K562 (cell line): ENCODE measurements at regions not wholly inside any gene's neighbourhood (a gene's known extent, or its start where the extent isn't known, plus 50 kb on each side); places are given as distances from the start of the nearest gene placed in this dataset.
A peak's percentile ranks its signal among the peaks of the same experiment; 100 is the strongest.

Experiments used
- AFF4 ChIP-seq: sonication (generic); formaldehyde crosslinking; IDR thresholded peaks from 2 replicates; pipeline ENCODE4 v1.8.0; 2023; ENCODE audit warnings: mild to moderate bottlenecking, missing genetic modification reagents
- ARID2 ChIP-seq: fragments of 450-650 bp; IDR thresholded peaks from 2 replicates; pipeline ENCODE4 v1.6.1; 2017; ENCODE audit warnings: antibody characterized with exemption, mild to moderate bottlenecking
- ASH1L ChIP-seq: fragments of 450-650 bp; IDR thresholded peaks from 2 replicates; pipeline ENCODE4 v1.6.1; 2018; ENCODE audit warnings: borderline replicate concordance, mild to moderate bottlenecking, low read depth; ENCODE audit not compliant: partially characterized antibody
- ETS2 ChIP-seq: IDR thresholded peaks from 2 replicates; pipeline ENCODE4 v1.6.1; 2016; ENCODE audit warnings: borderline replicate concordance, missing genetic modification characterization, mild to moderate bottlenecking, moderate library complexity, missing compliant biosample characterization; ENCODE audit not compliant: poor library complexity, severe bottlenecking
- L3MBTL2 ChIP-seq: fragments of 450-650 bp; IDR thresholded peaks from 2 replicates; pipeline ENCODE4 v1.6.1; 2016; ENCODE audit warnings: mild to moderate bottlenecking, moderate library complexity
- SMAD3 ChIP-seq: fragments of 450-650 bp; formaldehyde crosslinking; conservative IDR thresholded peaks from 2 replicates; pipeline ENCODE4 v1.4.0; 2020; ENCODE audit warnings: mild to moderate bottlenecking
- TEAD4 ChIP-seq, 2 experiments: sonication (generic) in 1 of 2; formaldehyde crosslinking in 1 of 2; IDR thresholded peaks; 2 replicates each; pipeline versions ENCODE4 v1.6.1 to v1.8.0; 2012 to 2022; ENCODE audit warnings: borderline replicate concordance in 1 of 2, inconsistent platforms in 1 of 2, low read length in 1 of 2, mild to moderate bottlenecking in 1 of 2, missing genetic modification reagents in 1 of 2
- ZFP36 ChIP-seq: fragments of 150-350 bp; IDR thresholded peaks from 2 replicates; pipeline ENCODE4 v1.6.1; 2018; ENCODE audit warnings: low read length, low read depth; ENCODE audit not compliant: partially characterized antibody
- ZNF212 ChIP-seq: fragments of 450-650 bp; formaldehyde crosslinking; IDR thresholded peaks from 2 replicates; pipeline ENCODE4 v1.4.0; 2020; ENCODE audit warnings: mild to moderate bottlenecking
- TF ChIP-seq, protein P1 (sequence below), 2 experiments: fragments of 450-650 bp in 1 of 2; IDR thresholded peaks; 2 replicates each; pipeline ENCODE4 v1.6.1; 2011 to 2017; ENCODE audit warnings: low read depth in 2 of 2, antibody characterized with exemption in 1 of 2, borderline replicate concordance in 1 of 2, low read length in 1 of 2, mild to moderate bottlenecking in 1 of 2, mixed read lengths in 1 of 2; ENCODE audit not compliant: control insufficient read depth in 1 of 2
- TF ChIP-seq, protein P2 (sequence below): fragments of 250-450 bp; sonication (Bioruptor Pico); IDR thresholded peaks from 2 replicates; pipeline ENCODE4 v1.4.0; 2020
- TF ChIP-seq, protein P3 (sequence below): sonication (generic); formaldehyde crosslinking; IDR thresholded peaks from 2 replicates; pipeline ENCODE4 v1.4.0; 2020; ENCODE audit warnings: mild to moderate bottlenecking, missing genetic modification reagents
- TF ChIP-seq, protein P4 (sequence below): fragments of 450-650 bp; IDR thresholded peaks from 2 replicates; pipeline ENCODE4 v1.6.1; 2016; ENCODE audit warnings: antibody characterized with exemption
- TF ChIP-seq, protein P5 (sequence below): fragments of 450-650 bp; conservative IDR thresholded peaks from 2 replicates; pipeline ENCODE4 v1.6.1; 2016; ENCODE audit warnings: missing genetic modification characterization, low read depth, mild to moderate bottlenecking, missing compliant biosample characterization, moderate library complexity

DNA sequence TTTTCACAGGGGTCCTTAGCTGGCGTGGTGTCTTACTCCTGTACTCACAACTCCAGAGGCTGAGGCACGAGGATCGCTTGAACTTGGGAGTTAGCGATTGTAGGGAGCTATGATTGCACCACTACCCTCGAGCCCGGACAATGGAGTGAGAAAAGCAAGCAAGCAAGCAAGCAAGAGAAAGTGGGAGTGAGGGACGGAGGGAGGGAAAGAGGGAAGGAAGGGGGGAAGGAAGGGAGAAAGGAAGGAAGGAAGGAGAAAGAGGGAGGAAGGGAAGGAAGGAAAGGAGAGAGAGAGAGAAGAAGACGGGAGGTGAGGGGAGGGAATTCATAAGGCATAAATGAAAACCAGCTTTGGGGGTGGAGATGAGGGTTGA lies 120.5 kb downstream of the TRIM27 start (continued):
- TF ChIP-seq, protein P1, sequence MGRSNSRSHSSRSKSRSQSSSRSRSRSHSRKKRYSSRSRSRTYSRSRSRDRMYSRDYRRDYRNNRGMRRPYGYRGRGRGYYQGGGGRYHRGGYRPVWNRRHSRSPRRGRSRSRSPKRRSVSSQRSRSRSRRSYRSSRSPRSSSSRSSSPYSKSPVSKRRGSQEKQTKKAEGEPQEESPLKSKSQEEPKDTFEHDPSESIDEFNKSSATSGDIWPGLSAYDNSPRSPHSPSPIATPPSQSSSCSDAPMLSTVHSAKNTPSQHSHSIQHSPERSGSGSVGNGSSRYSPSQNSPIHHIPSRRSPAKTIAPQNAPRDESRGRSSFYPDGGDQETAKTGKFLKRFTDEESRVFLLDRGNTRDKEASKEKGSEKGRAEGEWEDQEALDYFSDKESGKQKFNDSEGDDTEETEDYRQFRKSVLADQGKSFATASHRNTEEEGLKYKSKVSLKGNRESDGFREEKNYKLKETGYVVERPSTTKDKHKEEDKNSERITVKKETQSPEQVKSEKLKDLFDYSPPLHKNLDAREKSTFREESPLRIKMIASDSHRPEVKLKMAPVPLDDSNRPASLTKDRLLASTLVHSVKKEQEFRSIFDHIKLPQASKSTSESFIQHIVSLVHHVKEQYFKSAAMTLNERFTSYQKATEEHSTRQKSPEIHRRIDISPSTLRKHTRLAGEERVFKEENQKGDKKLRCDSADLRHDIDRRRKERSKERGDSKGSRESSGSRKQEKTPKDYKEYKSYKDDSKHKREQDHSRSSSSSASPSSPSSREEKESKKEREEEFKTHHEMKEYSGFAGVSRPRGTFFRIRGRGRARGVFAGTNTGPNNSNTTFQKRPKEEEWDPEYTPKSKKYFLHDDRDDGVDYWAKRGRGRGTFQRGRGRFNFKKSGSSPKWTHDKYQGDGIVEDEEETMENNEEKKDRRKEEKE (IDR thresholded peaks at IDR 0.05; ENCODE audit: borderline replicate concordance in 1 of 2, control insufficient read depth in 1 of 2, low read depth in 2 of 2, low read length in 1 of 2) = peak in 1 of 2 experiments; percentile 79; a peak in 1 of 4 replicates
- TF ChIP-seq L3MBTL2 = peak; percentile 47; the same call in 1 of the 2 replicates
- TF ChIP-seq, protein P2, sequence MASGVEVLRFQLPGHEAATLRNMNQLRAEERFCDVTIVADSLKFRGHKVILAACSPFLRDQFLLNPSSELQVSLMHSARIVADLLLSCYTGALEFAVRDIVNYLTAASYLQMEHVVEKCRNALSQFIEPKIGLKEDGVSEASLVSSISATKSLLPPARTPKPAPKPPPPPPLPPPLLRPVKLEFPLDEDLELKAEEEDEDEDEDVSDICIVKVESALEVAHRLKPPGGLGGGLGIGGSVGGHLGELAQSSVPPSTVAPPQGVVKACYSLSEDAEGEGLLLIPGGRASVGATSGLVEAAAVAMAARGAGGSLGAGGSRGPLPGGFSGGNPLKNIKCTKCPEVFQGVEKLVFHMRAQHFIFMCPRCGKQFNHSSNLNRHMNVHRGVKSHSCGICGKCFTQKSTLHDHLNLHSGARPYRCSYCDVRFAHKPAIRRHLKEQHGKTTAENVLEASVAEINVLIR = no peak
- TF ChIP-seq, protein P3, sequence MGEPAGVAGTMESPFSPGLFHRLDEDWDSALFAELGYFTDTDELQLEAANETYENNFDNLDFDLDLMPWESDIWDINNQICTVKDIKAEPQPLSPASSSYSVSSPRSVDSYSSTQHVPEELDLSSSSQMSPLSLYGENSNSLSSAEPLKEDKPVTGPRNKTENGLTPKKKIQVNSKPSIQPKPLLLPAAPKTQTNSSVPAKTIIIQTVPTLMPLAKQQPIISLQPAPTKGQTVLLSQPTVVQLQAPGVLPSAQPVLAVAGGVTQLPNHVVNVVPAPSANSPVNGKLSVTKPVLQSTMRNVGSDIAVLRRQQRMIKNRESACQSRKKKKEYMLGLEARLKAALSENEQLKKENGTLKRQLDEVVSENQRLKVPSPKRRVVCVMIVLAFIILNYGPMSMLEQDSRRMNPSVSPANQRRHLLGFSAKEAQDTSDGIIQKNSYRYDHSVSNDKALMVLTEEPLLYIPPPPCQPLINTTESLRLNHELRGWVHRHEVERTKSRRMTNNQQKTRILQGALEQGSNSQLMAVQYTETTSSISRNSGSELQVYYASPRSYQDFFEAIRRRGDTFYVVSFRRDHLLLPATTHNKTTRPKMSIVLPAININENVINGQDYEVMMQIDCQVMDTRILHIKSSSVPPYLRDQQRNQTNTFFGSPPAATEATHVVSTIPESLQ (CRISPR knock-in tag) = no peak
- TF ChIP-seq ZFP36 = no peak
- peak; percentile 82; the same call in 1 of the 2 replicates for TF ChIP-seq ARID2
- TF ChIP-seq, protein P4, sequence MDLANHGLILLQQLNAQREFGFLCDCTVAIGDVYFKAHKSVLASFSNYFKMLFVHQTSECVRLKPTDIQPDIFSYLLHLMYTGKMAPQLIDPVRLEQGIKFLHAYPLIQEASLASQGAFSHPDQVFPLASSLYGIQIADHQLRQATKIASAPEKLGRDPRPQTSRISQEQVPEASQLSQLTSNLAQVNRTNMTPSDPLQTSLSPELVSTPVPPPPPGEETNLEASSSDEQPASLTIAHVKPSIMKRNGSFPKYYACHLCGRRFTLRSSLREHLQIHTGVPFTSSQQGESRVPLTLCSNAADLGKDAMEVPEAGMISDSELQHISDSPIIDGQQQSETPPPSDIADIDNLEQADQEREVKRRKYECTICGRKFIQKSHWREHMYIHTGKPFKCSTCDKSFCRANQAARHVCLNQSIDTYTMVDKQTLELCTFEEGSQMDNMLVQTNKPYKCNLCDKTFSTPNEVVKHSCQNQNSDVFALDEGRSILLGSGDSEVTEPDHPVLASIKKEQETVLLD = peak; percentile 82
- TF ChIP-seq TEAD4 (IDR thresholded peaks at IDR 0.05; ENCODE audit: low read length) = no peak
- no peak for TF ChIP-seq TEAD4 (CRISPR knock-in tag; IDR thresholded peaks at IDR 0.05; ENCODE audit: borderline replicate concordance)
- TF ChIP-seq ASH1L = peak; percentile 69
- TF ChIP-seq, protein P5, sequence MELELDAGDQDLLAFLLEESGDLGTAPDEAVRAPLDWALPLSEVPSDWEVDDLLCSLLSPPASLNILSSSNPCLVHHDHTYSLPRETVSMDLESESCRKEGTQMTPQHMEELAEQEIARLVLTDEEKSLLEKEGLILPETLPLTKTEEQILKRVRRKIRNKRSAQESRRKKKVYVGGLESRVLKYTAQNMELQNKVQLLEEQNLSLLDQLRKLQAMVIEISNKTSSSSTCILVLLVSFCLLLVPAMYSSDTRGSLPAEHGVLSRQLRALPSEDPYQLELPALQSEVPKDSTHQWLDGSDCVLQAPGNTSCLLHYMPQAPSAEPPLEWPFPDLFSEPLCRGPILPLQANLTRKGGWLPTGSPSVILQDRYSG (tag) = no peak
- TF ChIP-seq ZNF212 (CRISPR knock-in tag) = no peak
- no peak for TF ChIP-seq SMAD3 (CRISPR knock-in tag)
- TF ChIP-seq ETS2 = no peak
- no peak for TF ChIP-seq AFF4
